ENCODE measurements at regions not wholly inside any gene's neighbourhood (a gene's known extent, or its start where the extent isn't known, plus 50 kb on each side); places are given as distances from the start of the nearest gene placed in this dataset.
A peak's percentile ranks its signal among the peaks of the same experiment; 100 is the strongest.

DNA sequence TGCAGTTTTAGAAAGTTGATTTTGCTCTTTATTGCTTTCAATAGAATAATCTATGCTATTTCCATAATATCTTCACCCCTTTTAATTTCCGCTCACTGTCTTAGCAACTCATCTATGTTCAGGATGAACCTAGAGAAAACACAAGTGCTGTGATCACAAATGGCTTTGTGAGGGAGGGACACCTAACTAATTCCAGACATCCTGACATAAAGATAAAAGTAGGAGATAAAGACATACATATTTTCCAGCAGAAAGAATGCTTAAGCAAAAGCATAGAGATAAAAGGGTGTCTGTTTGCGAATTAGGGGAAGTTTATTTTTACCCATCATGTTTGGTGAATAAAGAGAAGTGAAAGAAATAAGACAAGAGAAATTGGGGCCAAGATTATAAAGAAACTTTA, 254.2 kb downstream of the KCNJ2 start:
- H3K4me1 ChIP-seq (ENCODE audit: control insufficient read depth in 2 of 3, insufficient read depth in 2 of 3, low read depth in 1 of 3, low read length in 3 of 3), result no peaks in the 10 kb centered on the region
- FAIRE-seq, result no peak
- H3K9me3 ChIP-seq (ENCODE audit: control insufficient read depth in 2 of 3, insufficient read depth in 1 of 3, low read length in 3 of 3), result no peaks in the 10 kb centered on the region
- TF ChIP-seq, protein P1, sequence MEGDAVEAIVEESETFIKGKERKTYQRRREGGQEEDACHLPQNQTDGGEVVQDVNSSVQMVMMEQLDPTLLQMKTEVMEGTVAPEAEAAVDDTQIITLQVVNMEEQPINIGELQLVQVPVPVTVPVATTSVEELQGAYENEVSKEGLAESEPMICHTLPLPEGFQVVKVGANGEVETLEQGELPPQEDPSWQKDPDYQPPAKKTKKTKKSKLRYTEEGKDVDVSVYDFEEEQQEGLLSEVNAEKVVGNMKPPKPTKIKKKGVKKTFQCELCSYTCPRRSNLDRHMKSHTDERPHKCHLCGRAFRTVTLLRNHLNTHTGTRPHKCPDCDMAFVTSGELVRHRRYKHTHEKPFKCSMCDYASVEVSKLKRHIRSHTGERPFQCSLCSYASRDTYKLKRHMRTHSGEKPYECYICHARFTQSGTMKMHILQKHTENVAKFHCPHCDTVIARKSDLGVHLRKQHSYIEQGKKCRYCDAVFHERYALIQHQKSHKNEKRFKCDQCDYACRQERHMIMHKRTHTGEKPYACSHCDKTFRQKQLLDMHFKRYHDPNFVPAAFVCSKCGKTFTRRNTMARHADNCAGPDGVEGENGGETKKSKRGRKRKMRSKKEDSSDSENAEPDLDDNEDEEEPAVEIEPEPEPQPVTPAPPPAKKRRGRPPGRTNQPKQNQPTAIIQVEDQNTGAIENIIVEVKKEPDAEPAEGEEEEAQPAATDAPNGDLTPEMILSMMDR (IDR thresholded peaks at IDR 0.05; ENCODE audit: borderline replicate concordance, extremely low read depth, insufficient read depth), result no peak
- H3K27ac ChIP-seq (ENCODE audit: low read depth in 2 of 2, low read length in 2 of 2), result no peak overlapping the region
- H3K36me3 ChIP-seq (ENCODE audit: control insufficient read depth in 2 of 3, insufficient read depth in 3 of 3, low read length in 3 of 3), result no peaks in the 10 kb centered on the region
- no peak overlapping the region for H3K4me3 ChIP-seq (ENCODE audit: low read length in 3 of 3)
- no peak for DNase-seq
- intact Hi-C loops (cut with DNase I), result no loop called here
- no peak overlapping the region for H3K9ac ChIP-seq (ENCODE audit: low read length in 3 of 3)
- no peaks in the 10 kb centered on the region for H3K27me3 ChIP-seq (ENCODE audit: control insufficient read depth, insufficient read depth, low read length)

DNA sequence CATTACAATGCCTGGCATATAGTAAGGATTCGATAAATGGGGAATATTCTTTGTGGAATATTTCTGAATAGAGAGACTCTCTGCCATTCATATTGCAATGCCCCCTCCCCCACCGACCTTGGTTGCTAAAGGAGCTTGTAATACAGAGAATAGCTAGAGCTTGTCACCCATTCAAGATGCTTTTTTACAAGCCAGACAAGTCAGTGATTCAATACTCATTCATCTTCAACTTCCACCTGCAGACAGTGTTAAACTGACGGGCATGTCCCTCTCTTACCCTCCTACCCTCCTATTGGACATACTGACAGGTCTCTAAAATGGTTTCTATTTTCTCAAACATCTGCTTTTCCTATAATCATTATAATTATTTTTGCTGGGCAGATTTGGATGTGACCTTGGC, 257.4 kb downstream of the KCNJ2 start:
- Histone ChIP-seq H3K27me3 (ENCODE audit: control insufficient read depth, insufficient read depth, low read length) (no peaks in the 10 kb centered on the region), H3K9ac (ENCODE audit: low read length in 3 of 3) (no peak overlapping the region), H3K4me3 (ENCODE audit: low read length in 3 of 3) (no peak overlapping the region), H3K36me3 (ENCODE audit: control insufficient read depth in 2 of 3, insufficient read depth in 3 of 3, low read length in 3 of 3) (no peaks in the 10 kb centered on the region), H3K4me1 (ENCODE audit: control insufficient read depth in 2 of 3, insufficient read depth in 2 of 3, low read depth in 1 of 3, low read length in 3 of 3) (no peaks in the 10 kb centered on the region), H3K9me3 (ENCODE audit: control insufficient read depth in 2 of 3, insufficient read depth in 1 of 3, low read length in 3 of 3) (peaks cover 0 to 4% (median 0%) of the 10 kb centered on the region in 3 donors), H3K27ac (ENCODE audit: low read depth in 2 of 2, low read length in 2 of 2) (no peak overlapping the region)
- no peak for FAIRE-seq
- DNase-seq, result no peak
- intact Hi-C loops (cut with DNase I), result no loop called here
- TF ChIP-seq, protein P1 (IDR thresholded peaks at IDR 0.05; ENCODE audit: borderline replicate concordance, extremely low read depth, insufficient read depth), result no peak

DNA sequence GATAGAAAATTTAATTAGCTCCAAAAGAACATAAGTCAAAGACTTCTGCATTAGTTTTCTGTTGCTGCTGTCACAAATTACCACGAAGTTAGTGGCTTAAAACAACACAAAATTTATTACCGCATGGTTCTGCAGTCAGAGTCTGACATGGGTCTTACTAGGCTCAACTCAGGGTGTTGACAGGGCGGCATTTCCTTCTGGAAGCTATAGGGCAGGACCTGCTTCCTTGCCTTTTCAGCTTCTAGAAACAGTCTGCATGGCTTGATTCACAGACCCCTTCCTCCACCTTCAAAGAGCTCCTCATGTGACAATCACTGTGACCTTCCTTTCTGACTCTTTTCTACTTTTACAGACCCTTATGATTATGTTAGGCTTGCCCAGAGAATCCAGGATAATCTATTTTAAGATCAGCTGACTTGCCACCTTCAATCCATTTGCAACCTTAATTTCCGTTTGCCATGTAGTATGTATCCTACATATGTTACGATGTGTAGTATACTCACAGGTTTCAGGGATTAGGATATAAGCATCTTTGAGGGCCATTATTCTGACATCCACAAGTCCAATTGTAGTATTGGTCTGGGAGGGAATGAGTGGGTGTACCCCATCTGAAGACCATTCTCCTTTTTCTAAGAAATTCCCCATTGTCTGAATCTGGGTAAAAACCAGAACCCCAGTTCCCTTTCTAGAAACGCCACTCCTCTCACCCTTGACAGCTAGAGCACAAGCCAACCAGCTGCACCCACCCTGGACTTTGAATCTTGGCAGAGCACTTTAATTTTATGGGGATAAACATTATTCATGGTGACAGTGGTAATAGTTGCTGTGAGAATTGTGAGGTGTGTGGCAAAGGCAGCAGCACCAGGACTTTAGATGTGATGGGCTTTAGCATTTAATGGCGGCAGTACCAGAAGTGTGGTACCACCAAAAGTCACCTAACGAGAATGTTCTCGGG, 265.5 kb downstream of the KCNJ2 start:
- Histone ChIP-seq H3K27me3 (ENCODE audit: control insufficient read depth, insufficient read depth, low read length) (no peaks in the 10 kb centered on the region), H3K36me3 (ENCODE audit: control insufficient read depth in 2 of 3, insufficient read depth in 3 of 3, low read length in 3 of 3) (no peaks in the 10 kb centered on the region), H3K4me3 (ENCODE audit: low read length in 3 of 3) (no peak overlapping the region), H3K9ac (ENCODE audit: low read length in 3 of 3) (no peak overlapping the region), H3K9me3 (ENCODE audit: control insufficient read depth in 2 of 3, insufficient read depth in 1 of 3, low read length in 3 of 3) (peaks cover 0 to 4% (median 0%) of the 10 kb centered on the region in 3 donors), H3K4me1 (ENCODE audit: control insufficient read depth in 2 of 3, insufficient read depth in 2 of 3, low read depth in 1 of 3, low read length in 3 of 3) (no peaks in the 10 kb centered on the region), H3K27ac (ENCODE audit: low read depth in 2 of 2, low read length in 2 of 2) (no peak overlapping the region)
- FAIRE-seq (no peak), DNase-seq (peak in 3 of 5 donors; percentile 3 to 21 (median 11))
- TF ChIP-seq, protein P1 (IDR thresholded peaks at IDR 0.05; ENCODE audit: borderline replicate concordance, extremely low read depth, insufficient read depth), result no peak
- intact Hi-C loops (cut with DNase I), result no loop called here

Data from kidney (tissue), 13 donors.